ENCODE measurements at regions not wholly inside any gene's neighbourhood (a gene's known extent, or its start where the extent isn't known, plus 50 kb on each side); places are given as distances from the start of the nearest gene placed in this dataset.

DNA sequence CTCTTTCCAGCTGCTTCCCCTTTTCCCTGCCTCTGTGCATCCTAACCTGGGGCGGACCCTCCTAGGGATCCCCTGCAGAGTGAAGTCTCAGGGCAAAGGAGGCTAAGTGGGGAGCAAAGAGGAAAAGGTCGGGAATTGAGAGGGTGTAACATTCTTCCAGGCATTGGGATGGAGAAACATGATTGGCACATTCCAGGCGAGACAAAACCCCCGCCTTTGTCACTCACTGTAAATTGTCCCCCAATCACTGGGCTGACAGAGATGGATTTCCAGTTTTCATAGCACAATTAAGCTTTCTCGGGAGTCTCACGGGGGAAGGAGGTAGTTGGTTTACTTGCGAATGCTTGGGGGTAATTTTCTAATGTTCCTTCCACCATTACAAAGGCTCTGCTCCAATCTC is 74.9 kb downstream of the MIAT start:
- ATAC-seq (no peak), DNase-seq (no peak)

DNA sequence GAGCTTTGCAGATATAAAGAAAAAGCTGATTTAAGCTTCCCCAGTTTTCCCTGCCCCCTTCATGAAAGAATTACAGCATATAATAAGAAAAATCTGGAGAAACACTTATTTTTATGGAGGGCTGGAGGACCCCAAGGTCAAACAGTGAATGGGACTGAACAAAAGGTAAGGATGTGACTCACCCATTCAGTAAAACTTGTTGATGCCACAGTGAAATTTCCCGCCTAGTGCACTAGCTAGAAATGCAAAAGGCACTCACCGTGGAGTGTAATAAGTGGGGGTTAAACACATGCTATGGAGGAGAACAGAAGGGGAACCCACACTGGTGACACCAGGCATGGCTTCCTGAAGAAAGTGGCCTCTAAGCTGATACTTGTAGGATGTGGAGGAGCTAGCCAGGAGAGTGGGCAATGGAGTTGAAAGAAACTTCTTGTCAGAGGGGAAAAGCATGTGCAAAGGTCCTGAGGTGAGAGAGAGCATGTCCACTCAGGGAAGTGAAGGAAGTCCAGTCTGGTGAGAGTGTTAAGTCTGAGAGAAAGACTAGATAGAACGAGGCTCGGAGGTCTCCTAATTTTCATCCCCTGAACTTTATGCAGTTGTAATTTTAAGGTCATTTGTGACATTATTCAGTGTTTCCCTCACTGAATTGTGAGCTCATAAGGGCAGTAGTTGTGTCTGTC is 77.1 kb downstream of the MIAT start:
- ATAC-seq (no peak), DNase-seq (no peak)

DNA sequence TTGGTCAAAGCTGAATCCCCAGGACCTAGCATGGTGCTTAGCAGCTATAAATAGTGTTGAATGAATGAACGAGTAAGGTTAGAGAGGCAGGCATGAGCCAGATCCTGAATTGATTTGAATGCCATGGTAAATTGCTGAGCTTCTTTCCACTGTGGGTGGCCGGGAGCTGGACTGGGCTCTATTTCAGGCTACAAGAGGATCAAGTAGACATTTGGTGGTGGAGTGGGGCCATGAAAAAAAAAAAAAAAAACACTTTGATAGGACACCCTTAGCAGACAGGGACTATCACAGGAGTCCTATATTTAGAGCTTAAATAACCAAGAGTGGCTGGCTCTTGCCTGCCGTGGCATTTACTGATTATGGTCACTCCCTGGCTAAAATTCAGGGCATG is 77.6 kb downstream of the MIAT start:
- DNase-seq (no peak), ATAC-seq (no peak)

DNA sequence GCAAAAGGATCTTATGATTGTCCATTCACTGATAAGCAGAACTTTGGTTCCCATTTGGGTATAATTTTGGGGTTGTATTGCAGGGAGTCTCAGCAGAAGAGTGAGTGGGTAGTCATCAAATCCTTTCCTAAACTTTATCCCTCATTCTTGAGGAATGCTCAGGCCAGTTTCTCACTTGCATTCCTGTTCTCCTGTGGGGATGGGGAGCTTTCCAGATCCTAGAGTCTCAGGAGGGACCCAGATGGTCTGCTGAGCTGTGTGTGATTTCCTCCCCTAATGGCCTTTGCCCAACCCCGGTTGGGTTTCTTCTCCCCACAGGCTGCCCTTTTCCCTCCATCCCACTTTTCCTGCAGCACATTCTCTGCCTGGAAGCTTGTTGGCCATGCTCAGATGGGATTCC is 79.9 kb downstream of the MIAT start:
- no peak for DNase-seq
- ATAC-seq: no peak

DNA sequence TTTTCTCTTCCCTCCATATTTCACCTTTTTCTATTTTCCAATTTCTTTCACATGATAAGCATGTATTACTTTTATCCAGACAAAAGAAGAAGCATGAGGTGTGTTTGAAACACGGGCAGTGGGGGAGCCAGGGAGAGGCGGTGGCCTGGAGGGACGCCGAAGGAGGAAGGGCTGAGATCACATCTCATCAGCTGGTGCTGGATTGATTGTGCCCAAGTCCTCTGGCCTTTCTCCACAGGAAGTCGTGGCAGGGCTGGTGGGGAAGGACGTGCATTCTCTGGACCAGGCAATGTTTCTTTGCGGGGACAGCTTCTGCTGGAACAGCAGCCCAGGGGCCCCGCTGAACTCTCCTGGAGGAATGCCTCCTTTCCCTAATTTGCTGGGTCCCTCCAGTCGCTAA is 82.9 kb downstream of the MIAT start:
- DNase-seq (no peak), ATAC-seq (no peak)

DNA sequence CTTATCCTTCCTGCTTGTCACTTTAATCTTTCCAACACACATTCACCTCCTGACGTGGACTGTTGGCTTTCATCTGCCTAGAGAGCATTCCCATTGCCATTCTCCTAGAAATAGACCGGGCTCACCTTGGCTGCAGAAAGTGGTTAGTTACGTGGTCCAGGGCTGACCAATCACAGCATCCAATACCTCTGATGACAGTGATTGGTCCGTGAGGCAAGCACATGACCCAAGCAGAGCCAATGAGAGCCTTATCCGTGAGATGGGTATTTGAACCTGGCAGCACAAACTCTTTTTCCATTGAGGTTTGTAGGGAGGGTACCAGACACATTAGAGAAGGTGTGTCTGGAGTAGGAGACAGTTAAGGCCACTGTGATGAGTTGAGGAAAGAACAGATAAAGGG is 85.8 kb downstream of the MIAT start:
- no peak for DNase-seq
- no peak for ATAC-seq

DNA sequence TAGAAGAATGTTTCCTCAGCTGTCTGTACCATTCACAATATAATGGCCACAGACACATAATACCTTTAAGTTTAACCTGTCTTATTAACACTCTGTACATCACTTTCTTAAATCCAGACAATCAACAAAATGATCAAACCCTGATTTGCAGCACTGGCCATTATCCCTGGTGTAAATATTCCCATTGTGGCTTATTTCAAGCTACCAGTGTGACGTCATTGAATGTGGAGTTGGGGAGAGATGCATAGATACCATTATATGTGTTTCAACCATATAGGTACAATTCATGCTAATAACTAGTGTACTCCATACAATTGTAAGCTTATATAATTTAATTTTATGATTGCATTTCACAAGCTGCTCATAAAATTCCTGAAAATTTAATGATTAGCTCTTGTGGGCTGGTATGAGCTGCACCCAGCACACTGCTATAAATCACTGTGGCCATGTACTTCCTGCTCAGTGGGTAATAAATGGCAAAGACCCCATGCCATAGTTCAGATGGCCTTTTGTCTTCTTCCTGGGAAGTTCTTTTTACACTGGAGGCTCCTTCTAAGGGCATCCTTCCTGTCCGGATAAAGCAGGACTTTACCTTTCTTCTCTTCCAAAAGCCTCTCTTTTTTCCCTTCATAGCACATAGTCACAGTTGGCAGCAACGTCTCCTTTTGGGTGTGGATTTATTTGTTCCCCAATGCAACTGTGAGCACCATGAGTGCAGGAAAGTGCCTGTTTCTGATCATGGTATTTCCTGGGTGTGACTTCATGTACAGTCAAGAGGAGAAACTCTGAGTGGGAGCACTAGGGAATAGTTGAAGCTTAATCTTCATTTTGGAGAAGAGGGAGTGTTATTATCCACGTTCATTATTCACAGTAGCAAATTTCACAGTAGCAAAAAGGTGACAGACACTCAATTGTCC is 87.8 kb downstream of the MIAT start:
- no peak for ATAC-seq
- no peak for DNase-seq

DNA sequence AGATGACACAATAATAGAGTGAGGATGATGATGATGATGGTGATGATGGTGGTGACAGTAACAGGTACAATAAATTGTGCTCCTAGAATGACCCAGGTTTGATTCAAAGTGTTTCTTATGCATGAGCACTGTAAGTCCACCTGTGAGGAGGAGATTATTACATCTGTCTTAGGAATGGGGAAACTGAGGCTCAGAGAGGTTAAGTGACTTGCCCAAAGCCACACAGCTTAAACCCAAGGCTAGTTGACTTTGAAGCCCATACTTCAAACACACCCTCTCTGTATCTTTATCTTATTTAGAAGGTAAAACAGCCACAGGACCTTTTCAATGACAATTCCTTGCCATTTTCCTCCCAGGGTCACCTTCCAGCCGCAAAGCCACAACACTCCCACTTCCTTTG is 88.9 kb downstream of the MIAT start:
- ATAC-seq (no peak), DNase-seq (no peak)

DNA sequence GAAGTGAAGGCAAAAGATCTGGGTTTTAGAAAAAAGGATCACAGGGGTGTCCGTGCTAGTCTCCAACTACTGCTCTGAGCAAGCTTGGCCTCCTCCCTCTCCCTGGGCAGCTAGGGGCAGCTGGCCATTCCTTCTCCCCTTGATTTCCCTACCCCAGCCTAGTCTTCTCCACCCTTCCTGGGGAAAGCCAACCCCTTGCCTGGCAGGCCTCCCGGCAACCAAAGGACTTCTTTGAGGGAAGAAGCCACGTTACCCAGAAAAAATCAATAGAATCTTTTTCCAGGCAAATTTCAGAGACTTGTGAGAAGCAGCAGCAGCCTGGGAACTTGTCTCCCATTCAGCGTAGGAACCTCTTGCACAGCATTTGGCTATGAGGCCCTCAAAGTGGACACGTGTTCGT is 91.5 kb downstream of the MIAT start:
- ATAC-seq (no peak), DNase-seq (no peak)

DNA sequence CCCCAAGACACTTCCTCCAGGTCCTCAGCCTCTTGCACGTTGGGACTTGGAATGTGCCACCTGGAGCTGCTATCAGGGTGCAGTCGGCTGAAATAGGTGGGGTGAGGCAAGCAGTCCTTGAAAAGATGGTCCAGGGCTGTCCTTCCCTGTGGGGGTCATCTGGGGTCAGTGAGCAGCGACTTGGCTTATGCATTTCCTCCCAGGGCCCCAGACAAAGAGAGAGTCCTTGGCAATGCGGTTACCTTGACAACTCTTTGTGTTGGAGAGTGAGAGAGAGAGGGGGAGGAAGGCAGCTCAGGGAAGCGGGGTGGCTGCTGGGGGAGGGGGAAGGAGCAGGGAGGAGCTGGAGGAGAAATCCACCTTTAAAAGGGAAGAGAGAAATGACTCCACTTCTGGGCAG is 93.8 kb downstream of the MIAT start:
- ATAC-seq: no peak
- no peak for DNase-seq

DNA sequence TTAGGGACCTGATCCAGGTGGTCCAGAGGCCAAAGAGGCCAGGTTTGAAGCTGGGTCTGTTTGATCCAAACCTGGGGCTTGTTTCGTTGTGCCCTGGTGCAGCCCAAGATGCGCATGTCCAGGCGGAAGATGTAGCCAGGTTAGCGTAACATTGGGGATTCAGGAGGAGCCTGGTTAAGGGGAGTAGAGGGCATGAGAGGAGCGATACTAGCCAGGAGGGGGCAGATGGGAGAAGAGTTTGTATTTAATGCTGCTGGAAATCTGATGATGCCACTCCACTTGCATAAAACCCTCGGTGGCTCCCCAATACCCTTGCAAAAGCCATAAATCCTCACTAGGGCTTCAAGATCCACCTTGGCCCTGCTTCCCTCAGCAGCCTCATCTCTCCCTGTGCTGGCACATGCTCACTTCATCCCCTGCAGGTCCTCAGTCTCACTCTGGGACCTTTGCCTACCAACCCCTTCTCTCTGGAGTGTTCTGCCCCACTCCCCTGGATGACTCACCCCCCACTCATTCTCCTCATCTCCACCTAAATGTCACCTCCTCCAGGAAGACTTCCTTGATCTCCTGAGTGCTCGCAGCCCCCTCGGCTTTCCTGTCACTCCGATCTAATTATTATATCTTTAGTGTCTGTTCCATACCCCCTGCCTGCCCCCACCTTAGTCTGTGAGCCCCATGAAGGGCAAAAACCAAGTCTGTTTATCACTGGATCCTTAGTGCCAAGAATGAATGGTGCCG is 95.9 kb downstream of the MIAT start:
- ATAC-seq (no peak), DNase-seq (no peak)

DNA sequence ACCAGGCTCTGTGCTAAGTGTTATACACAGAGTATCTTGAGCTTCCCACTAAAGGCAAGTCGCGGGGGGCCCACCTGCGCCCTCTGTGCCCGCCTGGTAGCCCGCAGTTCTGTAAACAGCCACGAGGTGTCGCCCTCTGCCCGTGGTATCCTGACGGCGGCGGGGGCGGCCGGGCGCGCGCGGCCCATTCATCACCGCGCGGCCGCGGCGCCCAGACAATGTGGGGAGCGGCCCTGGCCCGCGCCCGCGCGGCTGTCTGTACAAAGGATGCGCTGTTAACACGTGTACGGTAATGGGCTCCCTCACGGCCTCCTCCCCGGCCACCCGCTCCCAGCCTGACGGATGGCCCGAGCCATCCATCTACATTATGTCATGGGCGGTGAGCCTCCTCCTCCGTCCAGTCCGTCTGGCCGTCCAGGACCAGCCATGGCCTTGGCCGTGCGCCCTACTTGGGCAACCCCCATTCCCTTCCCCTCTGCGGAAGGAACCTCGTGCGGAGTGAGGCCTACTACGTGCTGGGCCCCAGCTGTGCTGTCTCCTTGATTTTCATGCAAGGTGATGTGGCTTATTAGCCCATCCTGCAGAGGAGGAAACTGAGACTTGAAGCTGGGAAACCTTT is 99.4 kb downstream of the MIAT start:
- peak; percentile 68 for ATAC-seq

DNA sequence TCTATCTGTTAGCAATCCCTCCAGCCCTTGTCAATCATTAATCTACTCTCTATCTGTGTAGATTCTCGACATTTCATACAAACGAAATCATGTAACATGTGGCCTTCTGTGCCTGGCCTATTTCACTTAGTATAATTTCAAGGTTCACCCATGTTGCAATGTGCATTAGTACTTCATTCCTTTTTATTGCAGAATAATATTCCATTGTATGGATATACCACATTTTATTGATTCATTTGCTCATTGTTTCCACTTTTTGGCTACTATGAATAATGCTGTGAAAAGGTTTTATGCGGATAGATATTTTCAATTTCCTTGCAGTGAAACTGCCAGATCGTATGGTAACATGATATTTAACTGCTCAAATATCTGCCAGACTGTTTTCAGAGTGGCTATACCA is 100.1 kb downstream of the MIAT start:
- ATAC-seq: no peak
- no peak for DNase-seq

More for the DNA sequence above, 99.4 kb downstream of the MIAT start:
- peak; percentile 83 for DNase-seq

DNA sequence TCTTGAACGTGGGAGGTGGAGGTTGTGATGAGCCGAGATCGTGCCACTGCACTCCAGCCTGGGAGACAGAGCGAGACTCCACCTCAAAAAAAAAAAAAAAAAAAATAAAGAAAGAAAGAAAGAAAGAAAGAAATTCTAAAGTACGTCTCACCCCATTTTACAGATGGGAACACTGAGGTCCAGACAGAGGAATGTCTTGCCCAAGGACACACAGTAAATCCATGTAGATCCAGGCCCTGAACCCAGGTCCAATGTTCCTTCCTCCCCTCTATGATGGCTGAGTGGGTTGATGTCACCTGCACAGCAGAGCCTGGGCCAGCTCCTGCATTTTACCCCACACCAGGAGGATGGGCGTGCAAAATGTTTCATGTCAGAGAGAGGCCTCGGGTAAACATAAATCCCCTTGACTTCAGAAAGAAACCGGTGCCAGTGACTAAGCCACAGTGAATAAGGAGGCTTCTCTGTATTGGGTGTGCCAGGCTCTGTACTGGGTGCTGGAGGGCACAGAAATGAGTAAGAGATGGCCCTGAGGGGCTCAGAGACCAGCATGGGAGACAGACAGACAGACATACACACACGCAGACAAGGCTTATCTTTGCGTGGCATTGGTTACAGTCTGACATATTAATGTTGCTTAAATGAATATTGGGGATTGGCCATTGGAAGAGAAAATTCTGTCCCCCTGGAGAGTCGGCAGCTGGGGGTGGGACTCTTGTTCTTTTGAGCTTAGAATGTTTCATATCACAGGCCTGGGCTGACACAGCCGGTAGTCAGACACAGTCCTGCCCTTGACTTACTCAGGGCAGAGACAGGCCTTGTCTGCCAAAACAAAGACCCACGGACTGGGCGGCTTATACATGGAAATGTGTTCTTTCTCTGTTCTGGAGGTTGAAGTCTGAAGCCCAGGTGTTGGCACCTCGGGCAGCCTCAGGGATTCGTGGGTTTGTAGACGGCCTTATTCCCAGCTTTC is 105.4 kb downstream of the MIAT start:
- DNase-seq (no peak), ATAC-seq (no peak)

DNA sequence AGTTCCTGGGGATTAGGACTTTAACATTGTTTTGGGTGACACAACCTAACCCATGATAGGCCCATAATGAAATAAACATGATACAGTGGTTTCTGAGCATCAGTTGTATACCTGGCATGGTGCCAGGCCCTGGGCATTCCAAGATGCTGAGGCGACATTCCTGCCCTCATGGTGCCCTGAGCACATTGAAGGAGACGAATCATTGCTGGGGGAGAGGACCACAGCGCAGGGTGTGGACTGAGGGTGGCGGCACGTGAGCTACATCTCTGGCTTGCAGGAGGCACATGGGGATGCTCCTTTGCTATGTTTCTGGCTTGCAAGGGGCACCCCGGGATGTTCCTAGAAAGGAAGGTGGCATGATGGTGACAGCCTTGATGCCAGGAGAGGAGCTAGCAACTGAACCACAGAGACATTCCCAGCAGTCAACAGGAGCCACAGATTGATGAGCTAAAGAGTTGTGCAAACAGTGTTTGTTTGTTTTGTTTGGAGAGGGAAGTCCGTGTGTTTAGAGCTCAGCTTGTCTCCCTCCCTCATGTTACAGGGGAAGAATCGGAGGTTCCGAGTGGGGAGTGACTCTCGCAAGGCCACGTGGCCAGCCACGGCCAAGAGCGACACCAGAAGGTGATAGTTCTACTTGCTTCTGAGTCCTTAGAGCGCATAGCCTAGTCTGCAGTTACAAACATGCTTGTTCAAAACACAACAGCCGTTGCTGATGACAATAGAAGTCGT is 106.4 kb downstream of the MIAT start:
- ATAC-seq (no peak), DNase-seq (no peak)

DNA sequence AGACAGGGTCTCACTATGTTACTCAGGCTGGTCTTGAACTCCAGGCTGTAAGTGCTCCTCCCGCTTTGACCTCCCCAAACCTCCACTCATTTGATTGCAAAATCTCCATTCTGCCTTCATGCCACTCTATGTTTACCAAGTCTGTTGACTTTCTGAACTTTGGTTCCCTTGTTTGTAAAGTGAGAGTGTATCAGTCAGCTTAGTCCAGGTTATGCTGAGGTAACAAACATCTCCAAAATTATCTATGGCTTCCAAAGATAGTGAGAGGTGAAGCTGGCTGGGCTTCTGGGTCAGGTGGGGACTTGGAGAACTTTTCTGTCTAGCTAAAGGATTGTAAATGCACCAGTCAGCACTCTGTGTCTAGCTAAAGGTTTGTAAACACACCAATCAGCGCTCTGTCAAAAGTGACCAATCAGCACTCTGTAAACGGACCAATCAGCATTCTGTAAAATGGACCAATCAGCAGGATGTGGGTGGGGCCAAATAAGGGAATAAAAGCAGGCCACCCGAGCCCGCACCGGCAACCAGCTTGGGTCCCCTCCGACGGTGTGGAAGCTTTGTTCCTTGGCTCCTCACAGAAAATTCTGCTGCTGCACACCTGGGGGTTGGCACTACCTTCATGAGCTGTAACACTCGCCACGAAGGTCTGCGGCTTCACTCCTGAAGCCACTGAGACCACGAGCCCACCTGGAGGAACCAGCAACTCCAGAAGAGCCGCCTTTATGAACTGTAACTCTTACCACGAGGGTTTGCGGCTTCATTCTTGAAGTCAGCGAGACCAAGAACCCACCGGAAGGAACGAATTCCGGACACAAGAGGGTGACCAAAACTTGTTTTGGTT is 109.3 kb downstream of the MIAT start:
- DNase-seq (peak; percentile 11), ATAC-seq (no peak)

DNA sequence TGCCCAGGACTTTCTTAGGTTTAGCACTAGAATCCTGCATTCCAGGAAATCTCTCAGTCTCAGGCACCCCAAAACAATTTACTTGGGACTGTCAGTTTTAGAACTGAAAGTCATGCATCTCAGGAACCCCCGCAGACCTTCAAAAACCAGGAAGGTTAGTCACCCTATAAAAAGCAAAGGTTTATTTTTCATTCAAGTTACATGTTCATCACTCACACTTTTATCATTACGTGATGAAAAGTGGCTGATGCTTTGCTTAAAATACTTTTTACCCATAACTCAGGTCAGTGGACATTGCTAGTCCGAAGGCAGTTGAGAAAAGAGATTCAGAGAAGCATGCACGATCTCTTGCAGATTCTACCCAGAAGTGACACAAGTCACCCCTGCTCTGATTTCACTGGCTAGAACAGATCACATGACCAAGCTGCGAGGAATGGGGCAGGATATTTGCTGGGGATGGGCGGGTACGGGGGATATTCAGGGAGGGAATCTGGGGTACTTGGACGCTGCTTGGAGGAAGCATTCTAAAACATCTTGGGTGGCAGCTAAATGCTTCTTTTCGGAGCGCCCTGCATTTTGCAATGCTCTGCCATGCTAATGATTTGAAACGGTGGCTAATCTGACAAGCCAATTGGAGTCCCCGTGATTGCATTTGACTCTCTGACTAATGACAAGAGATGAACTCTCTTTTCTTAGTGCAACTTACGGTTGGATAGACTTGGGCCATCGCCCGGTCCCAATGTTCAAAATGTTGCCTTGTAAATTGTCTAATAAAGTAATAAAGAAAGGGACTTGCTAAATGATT is 110.2 kb downstream of the MIAT start:
- ATAC-seq: no peak
- DNase-seq: no peak

DNA sequence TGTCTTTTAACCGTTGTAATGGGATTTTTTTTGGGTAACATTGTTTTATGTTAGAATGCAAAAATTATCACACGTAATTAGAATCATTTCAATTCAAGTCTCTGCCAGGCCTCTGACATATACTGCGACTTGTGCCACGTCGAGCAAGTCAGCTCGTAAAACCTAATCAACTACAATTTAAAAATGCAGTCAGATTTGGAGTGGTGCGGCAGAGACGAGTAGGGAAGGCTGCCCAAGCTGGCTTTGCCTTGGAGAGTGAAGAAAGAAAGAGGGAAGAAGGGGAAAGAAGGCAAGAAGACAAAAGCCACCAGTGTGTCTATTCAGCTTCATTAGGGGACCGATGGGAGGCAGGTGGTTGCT is 110.7 kb downstream of the MIAT start:
- DNase-seq: no peak
- no peak for ATAC-seq

DNA sequence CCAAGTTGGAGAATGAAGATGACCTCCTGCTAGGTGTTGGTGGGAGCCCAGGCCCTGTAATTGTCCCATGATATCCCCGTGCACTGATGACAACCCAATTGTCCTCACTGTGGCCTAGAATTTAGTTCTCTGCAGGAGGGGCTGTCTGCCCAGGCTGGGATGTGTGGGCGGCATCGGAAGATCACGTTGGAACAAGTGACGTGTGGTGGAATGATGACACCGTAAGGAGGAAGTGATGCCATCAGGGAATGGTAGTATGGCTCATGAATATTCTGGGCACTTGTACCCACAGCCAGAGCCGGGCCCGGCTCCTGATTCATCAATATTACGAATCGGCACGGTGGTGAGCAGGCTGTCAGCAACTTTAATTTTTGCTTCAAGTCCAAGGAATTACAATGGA is 111.6 kb downstream of the MIAT start:
- ATAC-seq (no peak), DNase-seq (no peak)
